Neural cell (in vitro differentiated cells): ENCODE measurements at regions not wholly inside any gene's neighbourhood (a gene's known extent, or its start where the extent isn't known, plus 50 kb on each side); places are given as distances from the start of the nearest gene placed in this dataset.

Experiments used
- H2AFZ ChIP-seq: fragments of 200-600, 300-800 bp; sonication (generic), shearing (Covaris generic); 2 replicates; pipeline ENCODE4 v1.6.0; 2014; ENCODE audit warnings: low read depth, mild to moderate bottlenecking, antibody characterized with exemption, low read length, moderate library complexity
- H3F3A ChIP-seq: fragments of 200-600 bp; shearing (Covaris generic); 2 replicates; pipeline ENCODE4 v1.6.1; 2016; ENCODE audit warnings: mild to moderate bottlenecking, moderate library complexity, mixed read lengths, antibody characterized with exemption, low read length; ENCODE audit not compliant: insufficient read depth, poor library complexity, severe bottlenecking
- H3K27ac ChIP-seq: fragments of 200-600, 300-800 bp; sonication (generic), shearing (Covaris generic); 2 replicates; pipeline ENCODE4 v1.5.1; 2014; ENCODE audit warnings: mild to moderate bottlenecking, low read length, moderate library complexity
- H3K27me3 ChIP-seq: fragments of 300-800, 200-600 bp; sonication (generic), shearing (Covaris generic); 2 replicates; pipeline ENCODE4 v1.6.0; 2014; ENCODE audit warnings: mild to moderate bottlenecking, low read depth, low read length, moderate library complexity; ENCODE audit not compliant: insufficient read depth
- H3K36me3 ChIP-seq: fragments of 300-800, 200-600 bp; sonication (generic), shearing (Covaris generic); 2 replicates; pipeline ENCODE4 v1.5.1; 2014; ENCODE audit warnings: mild to moderate bottlenecking, antibody characterized with exemption, low read length, moderate library complexity; ENCODE audit not compliant: insufficient read depth
- H3K4me2 ChIP-seq: fragments of 300-800, 200-600 bp; sonication (generic), shearing (Covaris generic); 2 replicates; pipeline ENCODE4 v1.6.0; 2014; ENCODE audit warnings: mild to moderate bottlenecking, low read length
- H3K4me3 ChIP-seq: fragments of 300-800, 200-600 bp; sonication (generic), shearing (Covaris generic); 2 replicates; pipeline ENCODE4 v1.5.1; 2014; ENCODE audit warnings: mild to moderate bottlenecking, low read length, moderate library complexity
- H3K79me2 ChIP-seq: fragments of 200-600 bp; shearing (Covaris generic); replicated peaks from 2 replicates; pipeline ENCODE4 v1.6.0; 2014; ENCODE audit warnings: mild to moderate bottlenecking, low read length, moderate library complexity; ENCODE audit not compliant: insufficient read depth
- H3K9ac ChIP-seq: fragments of 300-800, 200-600 bp; sonication (generic), shearing (Covaris generic); 2 replicates; pipeline ENCODE4 v1.6.1; 2016; ENCODE audit warnings: mild to moderate bottlenecking, low read length, mixed read lengths
- H3K9me2 ChIP-seq: fragments of 200-600 bp; shearing (Covaris generic); 2 replicates; pipeline ENCODE4 v1.6.1; 2016; ENCODE audit warnings: mild to moderate bottlenecking, low read length, mixed read lengths; ENCODE audit not compliant: insufficient read depth
- H3K9me3 ChIP-seq: fragments of 200-600, 300-800 bp; sonication (generic), shearing (Covaris generic); 2 replicates; pipeline ENCODE4 v1.6.1; 2016; ENCODE audit warnings: mild to moderate bottlenecking, mixed run types, low read length, moderate library complexity, mixed read lengths
- H4K20me1 ChIP-seq: fragments of 200-600 bp; shearing (Covaris generic); 2 replicates; pipeline ENCODE4 v1.6.1; 2016; ENCODE audit warnings: mild to moderate bottlenecking, mixed run types; ENCODE audit not compliant: insufficient read depth
- EP300 ChIP-seq: fragments of 450-650 bp; conservative IDR thresholded peaks from 2 replicates; pipeline ENCODE4 v1.6.1; 2014; ENCODE audit warnings: antibody characterized with exemption, mild to moderate bottlenecking, moderate library complexity; ENCODE audit not compliant: poor library complexity, severe bottlenecking
- EZH2 ChIP-seq: fragments of 200-600, 300-800 bp; shearing (Covaris generic), sonication (generic); IDR thresholded peaks from 2 replicates; pipeline ENCODE4 v1.6.1; 2014; ENCODE audit warnings: antibody characterized with exemption, low read length, borderline replicate concordance, mild to moderate bottlenecking; ENCODE audit not compliant: insufficient read depth, poor library complexity, severe bottlenecking
- MXI1 ChIP-seq: fragments of 450-650 bp; conservative IDR thresholded peaks from 2 replicates; pipeline ENCODE4 v1.6.1; 2014; ENCODE audit warnings: antibody characterized with exemption, mild to moderate bottlenecking; ENCODE audit not compliant: poor library complexity, severe bottlenecking
- POLR2AphosphoS5 ChIP-seq: IDR thresholded peaks from 2 replicates; pipeline ENCODE4 v1.6.1; 2012
- RAD21 ChIP-seq: fragments of 450-650 bp; conservative IDR thresholded peaks from 2 replicates; pipeline ENCODE4 v1.6.1; 2014; ENCODE audit warnings: antibody characterized with exemption, mild to moderate bottlenecking, moderate library complexity
- TAF1 ChIP-seq: IDR thresholded peaks from 2 replicates; pipeline ENCODE4 v1.6.1; 2012; ENCODE audit warnings: low read depth
- TF ChIP-seq, protein P1 (sequence below): IDR thresholded peaks from 2 replicates; pipeline ENCODE4 v1.6.1; 2012; ENCODE audit warnings: borderline replicate concordance
- TF ChIP-seq, protein P2 (sequence below): fragments of 450-650 bp; IDR thresholded peaks from 2 replicates; pipeline ENCODE4 v1.5.1; 2014; ENCODE audit warnings: antibody characterized with exemption, mild to moderate bottlenecking, moderate library complexity; ENCODE audit not compliant: poor library complexity, severe bottlenecking

DNA sequence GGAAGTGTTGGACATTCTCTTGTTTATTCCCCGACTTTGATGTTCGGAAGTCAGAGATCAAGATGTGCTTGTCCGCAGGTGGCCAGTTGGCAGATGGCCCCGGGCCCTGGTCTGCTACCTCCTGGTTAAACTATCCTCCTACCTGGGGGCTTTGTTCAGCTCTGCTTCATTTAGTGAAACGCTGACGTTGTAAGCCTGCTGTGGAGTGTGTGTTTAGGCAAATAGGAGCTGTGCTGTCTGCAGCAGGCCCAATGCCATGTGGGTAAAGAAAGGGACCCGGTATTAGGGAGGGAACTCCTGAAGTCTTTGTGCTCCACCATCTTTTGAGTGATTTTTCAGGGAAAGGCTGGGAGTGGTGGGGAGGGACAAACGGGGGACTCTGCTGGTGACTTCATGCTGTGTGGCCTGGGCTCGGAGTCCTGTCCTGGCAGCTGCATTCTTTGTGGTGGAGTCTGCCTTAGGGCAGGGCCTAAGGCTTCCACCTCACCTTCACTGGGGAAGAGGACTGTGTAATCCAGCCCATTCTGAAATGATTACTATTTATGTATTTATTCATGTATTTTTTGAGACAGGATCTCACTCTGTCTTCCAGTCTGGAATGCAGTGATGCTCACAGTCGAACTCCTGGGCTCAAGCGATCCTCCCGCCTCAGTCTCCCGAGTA lies 171.1 kb upstream of the KLF6 start:
- H3K4me2 ChIP-seq: no peak overlapping the region
- H3K9me3 ChIP-seq: no peaks in the 10 kb centered on the region
- H3K36me3 ChIP-seq: no peaks in the 10 kb centered on the region
- H3K9ac ChIP-seq: no peak overlapping the region
- no peak overlapping the region for H3K4me3 ChIP-seq
- TF ChIP-seq, protein P1, sequence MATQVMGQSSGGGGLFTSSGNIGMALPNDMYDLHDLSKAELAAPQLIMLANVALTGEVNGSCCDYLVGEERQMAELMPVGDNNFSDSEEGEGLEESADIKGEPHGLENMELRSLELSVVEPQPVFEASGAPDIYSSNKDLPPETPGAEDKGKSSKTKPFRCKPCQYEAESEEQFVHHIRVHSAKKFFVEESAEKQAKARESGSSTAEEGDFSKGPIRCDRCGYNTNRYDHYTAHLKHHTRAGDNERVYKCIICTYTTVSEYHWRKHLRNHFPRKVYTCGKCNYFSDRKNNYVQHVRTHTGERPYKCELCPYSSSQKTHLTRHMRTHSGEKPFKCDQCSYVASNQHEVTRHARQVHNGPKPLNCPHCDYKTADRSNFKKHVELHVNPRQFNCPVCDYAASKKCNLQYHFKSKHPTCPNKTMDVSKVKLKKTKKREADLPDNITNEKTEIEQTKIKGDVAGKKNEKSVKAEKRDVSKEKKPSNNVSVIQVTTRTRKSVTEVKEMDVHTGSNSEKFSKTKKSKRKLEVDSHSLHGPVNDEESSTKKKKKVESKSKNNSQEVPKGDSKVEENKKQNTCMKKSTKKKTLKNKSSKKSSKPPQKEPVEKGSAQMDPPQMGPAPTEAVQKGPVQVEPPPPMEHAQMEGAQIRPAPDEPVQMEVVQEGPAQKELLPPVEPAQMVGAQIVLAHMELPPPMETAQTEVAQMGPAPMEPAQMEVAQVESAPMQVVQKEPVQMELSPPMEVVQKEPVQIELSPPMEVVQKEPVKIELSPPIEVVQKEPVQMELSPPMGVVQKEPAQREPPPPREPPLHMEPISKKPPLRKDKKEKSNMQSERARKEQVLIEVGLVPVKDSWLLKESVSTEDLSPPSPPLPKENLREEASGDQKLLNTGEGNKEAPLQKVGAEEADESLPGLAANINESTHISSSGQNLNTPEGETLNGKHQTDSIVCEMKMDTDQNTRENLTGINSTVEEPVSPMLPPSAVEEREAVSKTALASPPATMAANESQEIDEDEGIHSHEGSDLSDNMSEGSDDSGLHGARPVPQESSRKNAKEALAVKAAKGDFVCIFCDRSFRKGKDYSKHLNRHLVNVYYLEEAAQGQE: no peak
- TF ChIP-seq, protein P2, sequence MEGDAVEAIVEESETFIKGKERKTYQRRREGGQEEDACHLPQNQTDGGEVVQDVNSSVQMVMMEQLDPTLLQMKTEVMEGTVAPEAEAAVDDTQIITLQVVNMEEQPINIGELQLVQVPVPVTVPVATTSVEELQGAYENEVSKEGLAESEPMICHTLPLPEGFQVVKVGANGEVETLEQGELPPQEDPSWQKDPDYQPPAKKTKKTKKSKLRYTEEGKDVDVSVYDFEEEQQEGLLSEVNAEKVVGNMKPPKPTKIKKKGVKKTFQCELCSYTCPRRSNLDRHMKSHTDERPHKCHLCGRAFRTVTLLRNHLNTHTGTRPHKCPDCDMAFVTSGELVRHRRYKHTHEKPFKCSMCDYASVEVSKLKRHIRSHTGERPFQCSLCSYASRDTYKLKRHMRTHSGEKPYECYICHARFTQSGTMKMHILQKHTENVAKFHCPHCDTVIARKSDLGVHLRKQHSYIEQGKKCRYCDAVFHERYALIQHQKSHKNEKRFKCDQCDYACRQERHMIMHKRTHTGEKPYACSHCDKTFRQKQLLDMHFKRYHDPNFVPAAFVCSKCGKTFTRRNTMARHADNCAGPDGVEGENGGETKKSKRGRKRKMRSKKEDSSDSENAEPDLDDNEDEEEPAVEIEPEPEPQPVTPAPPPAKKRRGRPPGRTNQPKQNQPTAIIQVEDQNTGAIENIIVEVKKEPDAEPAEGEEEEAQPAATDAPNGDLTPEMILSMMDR: no peak
- TF ChIP-seq POLR2AphosphoS5 (no peak), EZH2 (no peak)
- no peak overlapping the region for H2AFZ ChIP-seq
- H3K79me2 ChIP-seq: no peaks in the 10 kb centered on the region
- no peak overlapping the region for H3K27ac ChIP-seq
- no peaks in the 10 kb centered on the region for H3K27me3 ChIP-seq
- H4K20me1 ChIP-seq: no peaks in the 10 kb centered on the region
- no peaks in the 10 kb centered on the region for H3K9me2 ChIP-seq
- H3F3A ChIP-seq: no peaks in the 10 kb centered on the region

DNA sequence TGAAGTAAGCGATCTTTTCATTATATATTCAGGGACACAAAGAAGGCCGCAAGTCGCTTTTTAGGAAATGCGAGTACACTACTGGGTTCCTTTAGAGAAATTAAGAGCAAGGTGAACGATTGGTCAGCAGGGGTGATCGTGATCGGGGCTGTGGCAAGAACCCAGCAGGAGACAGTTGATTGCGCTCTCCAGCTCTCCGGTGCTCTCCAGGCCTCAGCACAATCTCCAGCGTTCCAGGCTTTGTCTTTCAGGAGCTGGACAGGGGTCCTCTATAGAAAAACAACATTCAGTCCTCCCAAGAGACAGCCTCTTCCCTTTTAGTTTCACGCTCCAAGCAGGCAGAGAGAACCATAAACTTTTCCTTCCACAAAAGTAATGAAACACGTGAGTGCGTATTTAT lies 170.5 kb upstream of the KLF6 start:
- Histone ChIP-seq H3K9me3 (no peaks in the 10 kb centered on the region), H3K36me3 (no peaks in the 10 kb centered on the region), H3K4me2 (no peak overlapping the region), H3K27ac (no peak overlapping the region), H3K79me2 (no peaks in the 10 kb centered on the region), H3K9me2 (no peaks in the 10 kb centered on the region), H2AFZ (no peak overlapping the region), H3K27me3 (no peaks in the 10 kb centered on the region), H3K4me3 (no peak overlapping the region), H3K9ac (no peak overlapping the region), H4K20me1 (no peaks in the 10 kb centered on the region), H3F3A (no peaks in the 10 kb centered on the region)
- TF ChIP-seq RAD21: no peak
- no peak for TF ChIP-seq MXI1
- no peak for TF ChIP-seq POLR2AphosphoS5
- TF ChIP-seq, protein P2: no peak
- no peak for TF ChIP-seq TAF1
- no peak for TF ChIP-seq EP300
- no peak for TF ChIP-seq EZH2
